Stimulated activated CD4-positive, alpha-beta T cell treated with anti-CD3 and anti-CD28 coated beads, Interleukin-15, amount 100 ng/mL, for 24 hours (primary cell): ENCODE measurements at regions not wholly inside any gene's neighbourhood (a gene's known extent, or its start where the extent isn't known, plus 50 kb on each side); places are given as distances from the start of the nearest gene placed in this dataset.

Source experiments
- DNase-seq: peaks from one replicate; pipeline ENCODE4 v3.0.0-alpha.2; 2020

GRCh38 chr10:62634576-62634975, 169.9 kb upstream of the ADO start:
- no peak for DNase-seq

GRCh38 chr10:62635127-62635526, 169.4 kb upstream of the ADO start:
- no peak for DNase-seq

GRCh38 chr10:62636825-62637248, 167.7 kb upstream of the ADO start:
- no peak for DNase-seq

- DNase-seq, result peak; percentile 82
Measured at GRCh38 chr10:62637249-62638061, 167.1 kb upstream of the ADO start.

GRCh38 chr10:62638062-62638477, 166.4 kb upstream of the ADO start:
- no peak for DNase-seq

- no peak for DNase-seq
Measured at GRCh38 chr10:62639144-62639543, 165.4 kb upstream of the ADO start.

- DNase-seq, result peak; percentile 11
Measured at GRCh38 chr10:62640411-62640810, 164.1 kb upstream of the ADO start.

- no peak for DNase-seq
Measured at GRCh38 chr10:62643606-62644587, 160.6 kb upstream of the ADO start.

GRCh38 chr10:62647375-62648092, 157.0 kb upstream of the ADO start:
- DNase-seq, result peak; percentile 32

- DNase-seq, result no peak
Measured at GRCh38 chr10:62648921-62649320, 155.6 kb upstream of the ADO start.

GRCh38 chr10:62650411-62650810, 154.1 kb upstream of the ADO start:
- DNase-seq, result no peak

GRCh38 chr10:62651341-62651740, 153.2 kb upstream of the ADO start:
- DNase-seq, result no peak

- DNase-seq, result no peak
Measured at GRCh38 chr10:62652114-62652513, 152.4 kb upstream of the ADO start.

GRCh38 chr10:62652564-62652963, 152.0 kb upstream of the ADO start:
- no peak for DNase-seq

GRCh38 chr10:62653254-62653653, 151.3 kb upstream of the ADO start:
- DNase-seq, result no peak

- no peak for DNase-seq
Measured at GRCh38 chr10:62654966-62655336, 149.6 kb upstream of the ADO start.

- DNase-seq, result peak; percentile 33
Measured at GRCh38 chr10:62655337-62655994, 149.1 kb upstream of the ADO start.

- DNase-seq, result no peak
Measured at GRCh38 chr10:62657244-62657835, 147.2 kb upstream of the ADO start.

GRCh38 chr10:62658516-62658915, 146.0 kb upstream of the ADO start:
- no peak for DNase-seq

- DNase-seq, result no peak
Measured at GRCh38 chr10:62661143-62661542, 143.4 kb upstream of the ADO start.

GRCh38 chr10:62662486-62662885, 142.0 kb upstream of the ADO start:
- DNase-seq, result no peak

- no peak for DNase-seq
Measured at GRCh38 chr10:62665771-62666170, 138.7 kb upstream of the ADO start.
